ENCODE measurements at regions not wholly inside any gene's neighbourhood (a gene's known extent, or its start where the extent isn't known, plus 50 kb on each side); places are given as distances from the start of the nearest gene placed in this dataset.

DNA sequence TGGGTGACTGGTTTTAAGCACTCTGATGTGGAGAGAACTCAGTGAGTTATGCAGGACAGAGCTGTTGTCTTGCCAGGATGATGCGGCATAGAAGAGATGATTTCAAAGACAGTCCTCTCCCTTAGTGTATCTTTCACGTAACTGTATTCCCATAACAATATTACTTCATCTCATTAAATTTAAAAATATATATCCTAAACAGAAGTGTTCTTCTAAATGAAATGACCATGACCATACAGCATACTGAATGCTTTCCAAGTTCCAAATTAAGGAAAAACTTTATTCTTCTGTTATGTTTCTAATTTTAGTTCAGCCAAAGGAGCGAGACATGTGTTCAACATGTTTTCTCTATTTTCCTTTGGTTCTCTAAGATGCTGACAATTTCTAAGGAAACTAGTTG is 600.1 kb upstream of the FSHR start:
- TF ChIP-seq POLR2A (IDR thresholded peaks at IDR 0.05; ENCODE audit: low read depth) (no peak), EP300 (IDR thresholded peaks at IDR 0.05) (no peak)
- TF ChIP-seq, protein P1, sequence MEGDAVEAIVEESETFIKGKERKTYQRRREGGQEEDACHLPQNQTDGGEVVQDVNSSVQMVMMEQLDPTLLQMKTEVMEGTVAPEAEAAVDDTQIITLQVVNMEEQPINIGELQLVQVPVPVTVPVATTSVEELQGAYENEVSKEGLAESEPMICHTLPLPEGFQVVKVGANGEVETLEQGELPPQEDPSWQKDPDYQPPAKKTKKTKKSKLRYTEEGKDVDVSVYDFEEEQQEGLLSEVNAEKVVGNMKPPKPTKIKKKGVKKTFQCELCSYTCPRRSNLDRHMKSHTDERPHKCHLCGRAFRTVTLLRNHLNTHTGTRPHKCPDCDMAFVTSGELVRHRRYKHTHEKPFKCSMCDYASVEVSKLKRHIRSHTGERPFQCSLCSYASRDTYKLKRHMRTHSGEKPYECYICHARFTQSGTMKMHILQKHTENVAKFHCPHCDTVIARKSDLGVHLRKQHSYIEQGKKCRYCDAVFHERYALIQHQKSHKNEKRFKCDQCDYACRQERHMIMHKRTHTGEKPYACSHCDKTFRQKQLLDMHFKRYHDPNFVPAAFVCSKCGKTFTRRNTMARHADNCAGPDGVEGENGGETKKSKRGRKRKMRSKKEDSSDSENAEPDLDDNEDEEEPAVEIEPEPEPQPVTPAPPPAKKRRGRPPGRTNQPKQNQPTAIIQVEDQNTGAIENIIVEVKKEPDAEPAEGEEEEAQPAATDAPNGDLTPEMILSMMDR (IDR thresholded peaks at IDR 0.05) = no peak

Data from esophagus muscularis mucosa (tissue), 4 donors.